ENCODE measurements at regions not wholly inside any gene's neighbourhood (a gene's known extent, or its start where the extent isn't known, plus 50 kb on each side); places are given as distances from the start of the nearest gene placed in this dataset.

GRCh38 chr18:1011349-1011748 lies 106.7 kb downstream of the ADCYAP1 start:
- Histone ChIP-seq H3K9me3 (replicated peaks in 1 of 2; ENCODE audit: control insufficient read depth in 2 of 2, insufficient read depth in 1 of 2, low read depth in 1 of 2, low read length in 2 of 2) (no peaks in the 10 kb centered on the region), H2BK120ac (ENCODE audit: low read depth, low read length) (no peak overlapping the region), H3K79me1 (ENCODE audit: low read depth, low read length) (no peaks in the 10 kb centered on the region), H3K4me1 (ENCODE audit: control insufficient read depth in 2 of 2, insufficient read depth in 1 of 2, low read depth in 1 of 2, low read length in 2 of 2) (peaks cover 0 to 9% of the 10 kb centered on the region in 2 donors), H2BK12ac (ENCODE audit: low read length) (no peak overlapping the region), H3K18ac (ENCODE audit: low read length) (no peak overlapping the region), H4K91ac (ENCODE audit: low read depth, low read length, poor library complexity) (no peak overlapping the region), H2AFZ (ENCODE audit: low read length) (no peak overlapping the region), H3K36me3 (replicated peaks in 1 of 2; ENCODE audit: control insufficient read depth in 2 of 2, insufficient read depth in 2 of 2, low read length in 2 of 2) (no peaks in the 10 kb centered on the region), H3K9ac (ENCODE audit: low read depth, low read length, poor library complexity) (no peak overlapping the region), H3K27me3 (ENCODE audit: control insufficient read depth in 3 of 3, insufficient read depth in 3 of 3, low read depth in 1 of 3, low read length in 3 of 3) (no peaks in the 10 kb centered on the region), H2BK15ac (ENCODE audit: low read length) (no peak overlapping the region), H3K4me3 (ENCODE audit: low read length in 2 of 2) (no peak overlapping the region), H3K4ac (ENCODE audit: low read length) (no peak overlapping the region), H2AK5ac (ENCODE audit: low read depth, low read length) (no peak overlapping the region), H4K8ac (ENCODE audit: low read depth, low read length) (no peak overlapping the region), H2BK5ac (ENCODE audit: low read length) (no peak overlapping the region), H3K14ac (ENCODE audit: low read length) (no peak overlapping the region), H3K4me2 (ENCODE audit: insufficient read depth, low read length, poor library complexity, severe bottlenecking) (no peak overlapping the region), H3K23ac (ENCODE audit: low read depth, low read length, poor library complexity) (no peak overlapping the region), H3K27ac (replicated peaks; ENCODE audit: low read length) (no peak overlapping the region)
- DNase-seq (ENCODE audit: low spot score), result no peak
- no CpG with 5 or more reads among the region's 3 CpGs for WGBS, 2 donors (ENCODE audit: extremely low coverage in 2 of 2, insufficient read length in 2 of 2, insufficient replicate concordance in 1 of 2)

- no peaks in the 10 kb centered on the region for H3K79me1 ChIP-seq (ENCODE audit: low read depth, low read length)
- WGBS, 2 donors (ENCODE audit: extremely low coverage in 2 of 2, insufficient read length in 2 of 2, insufficient replicate concordance in 1 of 2), result no CpG with 5 or more reads among the region's 1 CpG
- no peak overlapping the region for H3K4me2 ChIP-seq (ENCODE audit: insufficient read depth, low read length, poor library complexity, severe bottlenecking)
- H3K14ac ChIP-seq (ENCODE audit: low read length), result no peak overlapping the region
- H3K18ac ChIP-seq (ENCODE audit: low read length), result no peak overlapping the region
- H2BK15ac ChIP-seq (ENCODE audit: low read length), result peak overlapping the region; percentile 18
- H3K36me3 ChIP-seq (replicated peaks in 1 of 2; ENCODE audit: control insufficient read depth in 2 of 2, insufficient read depth in 2 of 2, low read length in 2 of 2), result no peaks in the 10 kb centered on the region
- no peak overlapping the region for H2BK120ac ChIP-seq (ENCODE audit: low read depth, low read length)
- no peak overlapping the region for H3K4me3 ChIP-seq (ENCODE audit: low read length in 2 of 2)
- peaks cover 0 to 9% of the 10 kb centered on the region in 2 donors for H3K4me1 ChIP-seq (ENCODE audit: control insufficient read depth in 2 of 2, insufficient read depth in 1 of 2, low read depth in 1 of 2, low read length in 2 of 2)
- no peak overlapping the region for H3K23ac ChIP-seq (ENCODE audit: low read depth, low read length, poor library complexity)
- no peak overlapping the region for H4K8ac ChIP-seq (ENCODE audit: low read depth, low read length)
- no peak overlapping the region for H2BK5ac ChIP-seq (ENCODE audit: low read length)
- no peak overlapping the region for H2BK12ac ChIP-seq (ENCODE audit: low read length)
- no peak overlapping the region for H2AK5ac ChIP-seq (ENCODE audit: low read depth, low read length)
- no peak overlapping the region for H2AFZ ChIP-seq (ENCODE audit: low read length)
- no peak overlapping the region for H4K91ac ChIP-seq (ENCODE audit: low read depth, low read length, poor library complexity)
- no peak overlapping the region for H3K4ac ChIP-seq (ENCODE audit: low read length)
- no peak for DNase-seq (ENCODE audit: low spot score)
- H3K9me3 ChIP-seq (replicated peaks in 1 of 2; ENCODE audit: control insufficient read depth in 2 of 2, insufficient read depth in 1 of 2, low read depth in 1 of 2, low read length in 2 of 2), result no peaks in the 10 kb centered on the region
- no peaks in the 10 kb centered on the region for H3K27me3 ChIP-seq (ENCODE audit: control insufficient read depth in 3 of 3, insufficient read depth in 3 of 3, low read depth in 1 of 3, low read length in 3 of 3)
- no peak overlapping the region for H3K9ac ChIP-seq (ENCODE audit: low read depth, low read length, poor library complexity)
- H3K27ac ChIP-seq (replicated peaks; ENCODE audit: low read length), result no peak overlapping the region
Measured at GRCh38 chr18:1012775-1013174, 108.1 kb downstream of the ADCYAP1 start.

- no CpG with 5 or more reads among the region's 1 CpG for WGBS, 2 donors (ENCODE audit: extremely low coverage in 2 of 2, insufficient read length in 2 of 2, insufficient replicate concordance in 1 of 2)
Measured at GRCh38 chr18:1013951-1014350, 109.3 kb downstream of the ADCYAP1 start.

GRCh38 chr18:1014509-1014908 lies 109.8 kb downstream of the ADCYAP1 start:
- Histone ChIP-seq H3K18ac (ENCODE audit: low read length) (no peak overlapping the region), H2BK12ac (ENCODE audit: low read length) (no peak overlapping the region), H2BK120ac (ENCODE audit: low read depth, low read length) (no peak overlapping the region), H3K14ac (ENCODE audit: low read length) (no peak overlapping the region), H2AK5ac (ENCODE audit: low read depth, low read length) (no peak overlapping the region), H3K79me1 (ENCODE audit: low read depth, low read length) (no peaks in the 10 kb centered on the region), H4K91ac (ENCODE audit: low read depth, low read length, poor library complexity) (no peak overlapping the region), H3K4me3 (ENCODE audit: low read length in 2 of 2) (no peak overlapping the region), H3K23ac (ENCODE audit: low read depth, low read length, poor library complexity) (no peak overlapping the region), H3K36me3 (replicated peaks in 1 of 2; ENCODE audit: control insufficient read depth in 2 of 2, insufficient read depth in 2 of 2, low read length in 2 of 2) (no peaks in the 10 kb centered on the region), H3K4me2 (ENCODE audit: insufficient read depth, low read length, poor library complexity, severe bottlenecking) (no peak overlapping the region), H3K27me3 (ENCODE audit: control insufficient read depth in 3 of 3, insufficient read depth in 3 of 3, low read depth in 1 of 3, low read length in 3 of 3) (no peaks in the 10 kb centered on the region), H3K4ac (ENCODE audit: low read length) (no peak overlapping the region), H4K8ac (ENCODE audit: low read depth, low read length) (no peak overlapping the region), H3K9ac (ENCODE audit: low read depth, low read length, poor library complexity) (no peak overlapping the region), H2BK15ac (ENCODE audit: low read length) (no peak overlapping the region), H2BK5ac (ENCODE audit: low read length) (no peak overlapping the region), H3K4me1 (ENCODE audit: control insufficient read depth in 2 of 2, insufficient read depth in 1 of 2, low read depth in 1 of 2, low read length in 2 of 2) (peaks cover 0 to 15% of the 10 kb centered on the region in 2 donors), H2AFZ (ENCODE audit: low read length) (no peak overlapping the region), H3K9me3 (replicated peaks in 1 of 2; ENCODE audit: control insufficient read depth in 2 of 2, insufficient read depth in 1 of 2, low read depth in 1 of 2, low read length in 2 of 2) (no peaks in the 10 kb centered on the region), H3K27ac (replicated peaks; ENCODE audit: low read length) (peak overlapping the region; percentile 30)
- no CpG with 5 or more reads among the region's 6 CpGs for WGBS, 2 donors (ENCODE audit: extremely low coverage in 2 of 2, insufficient read length in 2 of 2, insufficient replicate concordance in 1 of 2)
- DNase-seq (ENCODE audit: low spot score), result no peak

More at GRCh38 chr18:1013951-1014350, 109.3 kb downstream of the ADCYAP1 start:
- peaks cover 0 to 15% of the 10 kb centered on the region in 2 donors for H3K4me1 ChIP-seq (ENCODE audit: control insufficient read depth in 2 of 2, insufficient read depth in 1 of 2, low read depth in 1 of 2, low read length in 2 of 2)
- no peak overlapping the region for H2BK15ac ChIP-seq (ENCODE audit: low read length)
- no peaks in the 10 kb centered on the region for H3K9me3 ChIP-seq (replicated peaks in 1 of 2; ENCODE audit: control insufficient read depth in 2 of 2, insufficient read depth in 1 of 2, low read depth in 1 of 2, low read length in 2 of 2)
- no peak overlapping the region for H3K27ac ChIP-seq (replicated peaks; ENCODE audit: low read length)
- H3K14ac ChIP-seq (ENCODE audit: low read length), result no peak overlapping the region
- H2AK5ac ChIP-seq (ENCODE audit: low read depth, low read length), result no peak overlapping the region
- H3K27me3 ChIP-seq (ENCODE audit: control insufficient read depth in 3 of 3, insufficient read depth in 3 of 3, low read depth in 1 of 3, low read length in 3 of 3), result no peaks in the 10 kb centered on the region
- no peak overlapping the region for H3K9ac ChIP-seq (ENCODE audit: low read depth, low read length, poor library complexity)
- DNase-seq (ENCODE audit: low spot score), result no peak
- no peaks in the 10 kb centered on the region for H3K36me3 ChIP-seq (replicated peaks in 1 of 2; ENCODE audit: control insufficient read depth in 2 of 2, insufficient read depth in 2 of 2, low read length in 2 of 2)
- no peak overlapping the region for H4K91ac ChIP-seq (ENCODE audit: low read depth, low read length, poor library complexity)
- no peak overlapping the region for H3K4me3 ChIP-seq (ENCODE audit: low read length in 2 of 2)
- H2BK5ac ChIP-seq (ENCODE audit: low read length), result no peak overlapping the region
- H3K23ac ChIP-seq (ENCODE audit: low read depth, low read length, poor library complexity), result no peak overlapping the region
- no peak overlapping the region for H3K4ac ChIP-seq (ENCODE audit: low read length)
- H3K4me2 ChIP-seq (ENCODE audit: insufficient read depth, low read length, poor library complexity, severe bottlenecking), result no peak overlapping the region
- no peak overlapping the region for H2BK120ac ChIP-seq (ENCODE audit: low read depth, low read length)
- H3K18ac ChIP-seq (ENCODE audit: low read length), result no peak overlapping the region
- H4K8ac ChIP-seq (ENCODE audit: low read depth, low read length), result no peak overlapping the region
- H2BK12ac ChIP-seq (ENCODE audit: low read length), result no peak overlapping the region
- no peak overlapping the region for H2AFZ ChIP-seq (ENCODE audit: low read length)
- H3K79me1 ChIP-seq (ENCODE audit: low read depth, low read length), result no peaks in the 10 kb centered on the region
